PFSK-1 (cell line): ENCODE measurements at regions not wholly inside any gene's neighbourhood (a gene's known extent, or its start where the extent isn't known, plus 50 kb on each side); places are given as distances from the start of the nearest gene placed in this dataset.

ENCODE experiments used
- FOXP2 ChIP-seq: optimal IDR thresholded peaks from 2 replicates; pipeline ENCODE3; 2011; ENCODE audit warnings: borderline replicate concordance, control low read depth, inconsistent platforms; ENCODE audit not compliant: insufficient read depth; ENCODE audit errors: extremely low read length, extremely low read depth
- POLR2AphosphoS5 ChIP-seq: IDR thresholded peaks from 2 replicates; pipeline ENCODE4 v1.6.1; 2012; ENCODE audit warnings: low read depth, mild to moderate bottlenecking, control low read depth, low read length, moderate library complexity
- SIN3A ChIP-seq: IDR thresholded peaks from 2 replicates; pipeline ENCODE4 v1.6.1; 2012; ENCODE audit warnings: mild to moderate bottlenecking, low read length, moderate library complexity, borderline replicate concordance; ENCODE audit not compliant: insufficient read depth
- TAF1 ChIP-seq: IDR thresholded peaks from 2 replicates; pipeline ENCODE4 v1.6.1; 2012; ENCODE audit warnings: low read length, control low read depth, borderline replicate concordance; ENCODE audit not compliant: insufficient read depth
- TF ChIP-seq, protein P1 (sequence below), 2 experiments: IDR thresholded peaks; 2 replicates each; pipeline versions ENCODE4 v1.6.1 to v1.8.0; 2011 to 2012; ENCODE audit warnings: low read depth in 2 of 2, low read length in 2 of 2, control low read depth in 1 of 2, inconsistent platforms in 1 of 2, mild to moderate bottlenecking in 1 of 2, moderate library complexity in 1 of 2; ENCODE audit not compliant: insufficient read depth in 1 of 2

DNA sequence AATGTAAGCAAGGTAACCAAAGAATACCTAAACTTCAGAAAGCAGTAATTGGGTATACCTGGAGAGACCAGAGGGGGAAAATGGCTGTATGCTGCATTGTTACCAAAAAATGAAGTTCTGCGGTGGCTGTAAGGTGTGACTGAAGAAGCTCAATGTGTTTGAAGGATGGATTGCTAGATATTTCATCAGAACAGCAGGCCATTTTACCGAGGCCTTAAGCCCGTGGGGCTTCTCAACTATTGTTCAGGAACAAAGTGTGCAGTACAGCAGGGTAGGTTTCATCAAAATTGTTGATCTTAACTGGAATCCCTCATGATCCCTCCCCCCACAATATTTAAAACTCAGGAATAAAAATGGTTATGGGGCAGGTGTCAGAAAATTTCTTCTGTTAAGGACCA is 204.0 kb upstream of the GHITM start:
- TF ChIP-seq POLR2AphosphoS5 (no peak), FOXP2 (no peak), TAF1 (no peak), SIN3A (no peak)
- TF ChIP-seq, protein P1, sequence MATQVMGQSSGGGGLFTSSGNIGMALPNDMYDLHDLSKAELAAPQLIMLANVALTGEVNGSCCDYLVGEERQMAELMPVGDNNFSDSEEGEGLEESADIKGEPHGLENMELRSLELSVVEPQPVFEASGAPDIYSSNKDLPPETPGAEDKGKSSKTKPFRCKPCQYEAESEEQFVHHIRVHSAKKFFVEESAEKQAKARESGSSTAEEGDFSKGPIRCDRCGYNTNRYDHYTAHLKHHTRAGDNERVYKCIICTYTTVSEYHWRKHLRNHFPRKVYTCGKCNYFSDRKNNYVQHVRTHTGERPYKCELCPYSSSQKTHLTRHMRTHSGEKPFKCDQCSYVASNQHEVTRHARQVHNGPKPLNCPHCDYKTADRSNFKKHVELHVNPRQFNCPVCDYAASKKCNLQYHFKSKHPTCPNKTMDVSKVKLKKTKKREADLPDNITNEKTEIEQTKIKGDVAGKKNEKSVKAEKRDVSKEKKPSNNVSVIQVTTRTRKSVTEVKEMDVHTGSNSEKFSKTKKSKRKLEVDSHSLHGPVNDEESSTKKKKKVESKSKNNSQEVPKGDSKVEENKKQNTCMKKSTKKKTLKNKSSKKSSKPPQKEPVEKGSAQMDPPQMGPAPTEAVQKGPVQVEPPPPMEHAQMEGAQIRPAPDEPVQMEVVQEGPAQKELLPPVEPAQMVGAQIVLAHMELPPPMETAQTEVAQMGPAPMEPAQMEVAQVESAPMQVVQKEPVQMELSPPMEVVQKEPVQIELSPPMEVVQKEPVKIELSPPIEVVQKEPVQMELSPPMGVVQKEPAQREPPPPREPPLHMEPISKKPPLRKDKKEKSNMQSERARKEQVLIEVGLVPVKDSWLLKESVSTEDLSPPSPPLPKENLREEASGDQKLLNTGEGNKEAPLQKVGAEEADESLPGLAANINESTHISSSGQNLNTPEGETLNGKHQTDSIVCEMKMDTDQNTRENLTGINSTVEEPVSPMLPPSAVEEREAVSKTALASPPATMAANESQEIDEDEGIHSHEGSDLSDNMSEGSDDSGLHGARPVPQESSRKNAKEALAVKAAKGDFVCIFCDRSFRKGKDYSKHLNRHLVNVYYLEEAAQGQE (IDR thresholded peaks at IDR 0.05; ENCODE audit: insufficient read depth in 1 of 2, low read depth in 2 of 2, low read length in 2 of 2), result no peak
